WTC11 (cell line): ENCODE measurements at regions not wholly inside any gene's neighbourhood (a gene's known extent, or its start where the extent isn't known, plus 50 kb on each side); places are given as distances from the start of the nearest gene placed in this dataset.

ENCODE experiments used
- ATF1 ChIP-seq: sonication (generic); formaldehyde crosslinking; IDR thresholded peaks from 2 replicates; pipeline ENCODE4 v1.8.1; 2023; ENCODE audit warnings: mild to moderate bottlenecking, moderate library complexity, missing genetic modification reagents
- SMAD4 ChIP-seq: sonication (generic); formaldehyde crosslinking; IDR thresholded peaks from 2 replicates; pipeline ENCODE4 v1.8.0; 2022; ENCODE audit warnings: mild to moderate bottlenecking, missing genetic modification reagents

DNA sequence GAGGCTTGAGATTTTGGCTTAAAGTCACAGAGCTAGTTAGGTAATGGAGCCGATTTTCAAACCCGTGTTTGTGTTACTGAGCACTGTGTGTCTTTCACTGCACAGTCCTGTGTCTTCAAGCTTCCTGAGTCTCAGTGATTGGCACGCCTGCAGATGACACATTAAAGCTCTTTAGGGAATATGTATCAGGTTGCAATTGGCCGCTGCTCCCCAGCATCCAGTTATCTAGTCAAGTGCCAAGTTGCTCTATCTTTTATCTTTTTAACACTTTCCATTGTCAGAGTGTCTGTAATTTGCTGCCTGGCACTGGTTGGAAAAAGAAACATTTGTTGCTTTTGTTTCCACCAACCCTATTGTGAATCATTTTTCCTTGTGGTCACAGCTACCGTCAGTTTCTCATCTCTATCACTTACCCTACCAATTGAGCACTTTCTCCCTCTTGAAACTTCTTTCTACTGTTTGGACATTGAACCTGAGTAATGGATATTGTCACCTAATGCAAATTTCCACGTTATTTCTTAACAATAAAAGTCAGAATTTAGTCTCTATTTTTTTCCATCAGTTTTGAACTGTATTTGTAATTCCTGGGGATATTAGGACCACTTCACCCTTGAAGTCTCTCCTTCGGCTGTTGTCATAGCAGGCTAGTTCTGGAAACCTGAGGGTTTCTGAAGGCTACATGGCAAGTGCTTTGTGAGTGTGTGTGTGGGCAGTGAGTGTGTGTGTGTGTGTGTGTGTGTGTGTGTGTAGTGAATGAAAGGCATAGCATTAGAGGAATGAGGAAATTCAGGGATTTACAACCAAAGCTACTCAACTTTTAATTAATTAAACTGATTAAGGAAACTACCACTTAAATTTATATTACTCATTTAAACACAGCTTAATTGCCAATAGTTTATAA, 274.3 kb downstream of the ISL1 start:
- TF ChIP-seq ATF1 (CRISPR knock-in tag) (no peak), SMAD4 (CRISPR knock-in tag) (no peak)
